MM.1S (cell line): ENCODE measurements at regions not wholly inside any gene's neighbourhood (a gene's known extent, or its start where the extent isn't known, plus 50 kb on each side); places are given as distances from the start of the nearest gene placed in this dataset.

Experiments used
- DNase-seq: peaks from one replicate; pipeline ENCODE4 v3.0.0-alpha.2; 2015
- H2AFZ ChIP-seq: fragments of 300-600 bp; sonication (generic); 2 replicates; pipeline ENCODE4 v1.6.0; 2016; ENCODE audit warnings: antibody characterized with exemption, low read length
- H3F3A ChIP-seq: fragments of 300-600 bp; sonication (generic); 2 replicates; pipeline ENCODE4 v1.6.1; 2016; ENCODE audit warnings: mild to moderate bottlenecking, antibody characterized with exemption, low read length, moderate library complexity, mixed read lengths; ENCODE audit not compliant: insufficient read depth
- H3K27ac ChIP-seq: fragments of 300-600 bp; sonication (generic); 2 replicates; pipeline ENCODE4 v1.5.1; 2016; ENCODE audit warnings: mild to moderate bottlenecking, low read length
- H3K27me3 ChIP-seq: fragments of 300-600 bp; sonication (generic); replicated peaks from 2 replicates; pipeline ENCODE4 v1.6.0; 2016; ENCODE audit warnings: low read length; ENCODE audit not compliant: insufficient read depth
- H3K36me3 ChIP-seq: fragments of 300-600 bp; sonication (generic); replicated peaks from 2 replicates; pipeline ENCODE4 v1.6.1; 2016; ENCODE audit warnings: mild to moderate bottlenecking, low read length, mixed read lengths; ENCODE audit not compliant: insufficient read depth
- H3K4me1 ChIP-seq: fragments of 300-600 bp; sonication (generic); 2 replicates; pipeline ENCODE4 v1.6.1; 2016; ENCODE audit warnings: low read length, mixed read lengths
- H3K4me2 ChIP-seq: fragments of 300-600 bp; sonication (generic); 2 replicates; pipeline ENCODE4 v1.6.0; 2016; ENCODE audit warnings: low read depth, low read length
- H3K4me3 ChIP-seq: fragments of 300-600 bp; sonication (generic); 2 replicates; pipeline ENCODE4 v1.5.1; 2016; ENCODE audit warnings: low read length, mixed read lengths
- H3K79me2 ChIP-seq: fragments of 300-600 bp; sonication (generic); 2 replicates; pipeline ENCODE4 v1.6.1; 2016; ENCODE audit warnings: mixed run types, low read length, mixed read lengths
- H3K9ac ChIP-seq: fragments of 300-600 bp; sonication (generic); 2 replicates; pipeline ENCODE4 v1.6.1; 2016; ENCODE audit warnings: low read length, mixed read lengths
- H3K9me2 ChIP-seq: fragments of 300-600 bp; sonication (generic); replicated peaks from 2 replicates; pipeline ENCODE4 v1.6.1; 2016; ENCODE audit warnings: mild to moderate bottlenecking, low read length, mixed read lengths; ENCODE audit not compliant: insufficient read depth
- H3K9me3 ChIP-seq: fragments of 300-600 bp; sonication (generic); replicated peaks from 2 replicates; pipeline ENCODE4 v1.6.1; 2016; ENCODE audit warnings: mild to moderate bottlenecking, low read length, mixed read lengths; ENCODE audit not compliant: insufficient read depth
- H4K20me1 ChIP-seq: fragments of 300-600 bp; sonication (generic); 2 replicates; pipeline ENCODE4 v1.6.1; 2016; ENCODE audit warnings: mild to moderate bottlenecking, low read length, moderate library complexity, mixed read lengths; ENCODE audit not compliant: insufficient read depth
- EZH2 ChIP-seq: fragments of 300-600 bp; sonication (generic); optimal IDR thresholded peaks from 2 replicates; pipeline ENCODE3; 2017; ENCODE audit warnings: low read depth, mild to moderate bottlenecking, antibody characterized with exemption, low read length, mixed read lengths
- EZH2phosphoT487 ChIP-seq: fragments of 300-600 bp; sonication (generic); IDR thresholded peaks from 2 replicates; pipeline ENCODE4 v1.6.1; 2018; ENCODE audit warnings: antibody characterized with exemption, low read length
- TF ChIP-seq, protein P1 (sequence below): fragments of 300-600 bp; sonication (generic); IDR thresholded peaks from 2 replicates; pipeline ENCODE4 v1.5.1; 2016; ENCODE audit warnings: antibody characterized with exemption, low read length, mixed read lengths

DNA sequence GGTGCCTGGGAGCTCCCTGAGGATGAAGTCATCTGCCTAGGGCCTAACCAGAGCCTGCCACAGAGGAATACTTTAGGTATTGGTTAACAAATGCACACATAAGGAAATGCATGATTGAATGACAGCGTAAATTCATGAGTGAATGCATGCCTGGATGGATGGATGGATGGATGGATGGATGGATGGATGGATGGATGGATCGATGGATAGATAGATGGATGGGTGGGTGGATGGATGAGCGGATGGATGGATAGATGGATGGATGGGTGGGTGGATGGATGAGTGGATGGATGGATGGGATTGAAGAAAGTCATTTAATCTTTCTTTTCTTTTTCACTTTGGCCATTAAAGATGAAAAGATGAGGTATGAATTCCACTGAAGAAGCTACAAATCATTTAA is 111.9 kb upstream of the SIRPG start:
- H3K9me3 ChIP-seq: no peaks in the 10 kb centered on the region
- H3K4me1 ChIP-seq: peaks cover 17% of the 10 kb centered on the region
- H3K27me3 ChIP-seq: no peaks in the 10 kb centered on the region
- TF ChIP-seq EZH2phosphoT487: no peak
- no peak for TF ChIP-seq EZH2
- TF ChIP-seq, protein P1, sequence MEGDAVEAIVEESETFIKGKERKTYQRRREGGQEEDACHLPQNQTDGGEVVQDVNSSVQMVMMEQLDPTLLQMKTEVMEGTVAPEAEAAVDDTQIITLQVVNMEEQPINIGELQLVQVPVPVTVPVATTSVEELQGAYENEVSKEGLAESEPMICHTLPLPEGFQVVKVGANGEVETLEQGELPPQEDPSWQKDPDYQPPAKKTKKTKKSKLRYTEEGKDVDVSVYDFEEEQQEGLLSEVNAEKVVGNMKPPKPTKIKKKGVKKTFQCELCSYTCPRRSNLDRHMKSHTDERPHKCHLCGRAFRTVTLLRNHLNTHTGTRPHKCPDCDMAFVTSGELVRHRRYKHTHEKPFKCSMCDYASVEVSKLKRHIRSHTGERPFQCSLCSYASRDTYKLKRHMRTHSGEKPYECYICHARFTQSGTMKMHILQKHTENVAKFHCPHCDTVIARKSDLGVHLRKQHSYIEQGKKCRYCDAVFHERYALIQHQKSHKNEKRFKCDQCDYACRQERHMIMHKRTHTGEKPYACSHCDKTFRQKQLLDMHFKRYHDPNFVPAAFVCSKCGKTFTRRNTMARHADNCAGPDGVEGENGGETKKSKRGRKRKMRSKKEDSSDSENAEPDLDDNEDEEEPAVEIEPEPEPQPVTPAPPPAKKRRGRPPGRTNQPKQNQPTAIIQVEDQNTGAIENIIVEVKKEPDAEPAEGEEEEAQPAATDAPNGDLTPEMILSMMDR: no peak
- no peaks in the 10 kb centered on the region for H3K9me2 ChIP-seq
- no peaks in the 10 kb centered on the region for H3K36me3 ChIP-seq
- no peak overlapping the region for H3K9ac ChIP-seq
- no peak overlapping the region for H3K4me2 ChIP-seq
- no peaks in the 10 kb centered on the region for H3K79me2 ChIP-seq
- peaks cover 10% of the 10 kb centered on the region; the same call in 1 of the 2 replicates for H3F3A ChIP-seq
- no peak overlapping the region for H3K4me3 ChIP-seq
- no peak overlapping the region for H3K27ac ChIP-seq
- H2AFZ ChIP-seq: no peak overlapping the region
- DNase-seq: no peak
- H4K20me1 ChIP-seq: no peaks in the 10 kb centered on the region

DNA sequence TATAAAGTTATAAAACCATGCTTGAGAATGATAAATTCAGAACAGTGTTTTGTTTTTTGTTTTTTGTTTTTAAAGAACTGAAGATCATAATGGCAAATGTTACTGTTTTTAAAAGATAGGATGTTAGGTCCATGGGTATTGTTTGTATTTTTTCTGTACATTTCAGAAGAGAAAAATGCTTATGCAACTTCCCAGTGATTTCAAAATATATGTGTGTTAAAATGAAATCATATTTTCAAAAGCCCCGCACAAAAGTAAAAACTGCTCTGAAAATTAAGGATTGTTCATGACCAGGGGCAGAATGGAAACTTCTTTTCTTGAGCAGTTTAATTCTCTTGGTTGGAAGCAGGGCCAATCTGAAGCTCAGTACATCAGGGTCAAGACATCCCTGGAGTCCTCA is 109.2 kb upstream of the SIRPG start:
- H4K20me1 ChIP-seq: no peaks in the 10 kb centered on the region
- TF ChIP-seq, protein P1: no peak
- TF ChIP-seq EZH2: no peak
- TF ChIP-seq EZH2phosphoT487: no peak
- no peak overlapping the region for H3K9ac ChIP-seq
- no peaks in the 10 kb centered on the region for H3K9me2 ChIP-seq
- no peak overlapping the region for H2AFZ ChIP-seq
- H3K27me3 ChIP-seq: no peaks in the 10 kb centered on the region
- H3K79me2 ChIP-seq: no peaks in the 10 kb centered on the region
- H3K4me3 ChIP-seq: no peak overlapping the region
- H3F3A ChIP-seq: peaks cover 10% of the 10 kb centered on the region; the same call in 1 of the 2 replicates
- peaks cover 23% of the 10 kb centered on the region for H3K4me1 ChIP-seq
- no peak overlapping the region for H3K4me2 ChIP-seq
- H3K27ac ChIP-seq: no peak overlapping the region
- no peaks in the 10 kb centered on the region for H3K36me3 ChIP-seq
- no peaks in the 10 kb centered on the region for H3K9me3 ChIP-seq
- DNase-seq: no peak

DNA sequence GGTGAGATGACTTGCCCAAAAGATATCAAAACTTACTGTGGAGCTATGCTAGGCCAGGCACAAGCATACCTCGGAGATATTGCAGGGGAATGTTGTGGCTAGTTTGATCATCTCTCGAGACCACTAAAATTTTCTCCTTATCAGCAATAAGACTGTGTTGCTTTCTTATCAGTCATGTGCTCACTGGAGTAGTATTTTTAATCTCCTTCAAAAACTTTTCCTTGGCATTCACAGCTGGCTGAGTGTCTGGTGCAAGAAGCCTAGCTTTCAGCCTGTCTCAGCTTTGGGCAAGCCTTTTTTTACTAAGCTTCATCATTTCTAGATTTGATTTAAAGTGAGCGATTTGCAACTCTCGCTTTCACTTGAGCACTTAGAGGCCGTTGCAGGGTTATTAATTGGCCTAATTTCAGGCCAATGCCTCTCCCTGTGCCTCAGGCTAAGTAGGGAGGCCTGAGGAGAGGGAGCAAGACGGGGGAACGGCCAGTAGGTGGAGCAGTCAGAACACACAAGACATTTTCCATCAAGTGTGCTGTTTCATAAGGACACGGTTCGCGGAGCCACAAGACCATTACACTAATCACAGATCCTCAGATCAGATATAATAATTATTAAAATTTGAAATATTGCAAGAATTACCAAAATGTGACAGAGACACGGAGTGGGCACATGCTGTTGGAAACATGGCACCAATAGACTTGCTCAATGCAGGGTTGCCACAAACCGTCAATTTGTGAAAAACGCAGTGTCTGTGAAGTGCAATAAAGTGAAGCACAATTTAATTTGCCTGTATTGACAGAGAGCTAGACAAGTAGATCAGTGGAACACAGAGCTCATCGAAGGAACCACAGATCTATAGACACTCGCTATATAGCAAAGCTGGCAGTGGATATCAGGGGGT is 106.8 kb upstream of the SIRPG start:
- Histone ChIP-seq H3K9me3 (no peaks in the 10 kb centered on the region), H3K4me2 (no peak overlapping the region), H3K4me3 (no peak overlapping the region), H4K20me1 (no peaks in the 10 kb centered on the region), H3K36me3 (no peaks in the 10 kb centered on the region), H3K9ac (no peak overlapping the region), H3K79me2 (no peaks in the 10 kb centered on the region), H3K9me2 (no peaks in the 10 kb centered on the region), H3K27me3 (no peaks in the 10 kb centered on the region), H3K4me1 (peaks cover 23% of the 10 kb centered on the region), H3F3A (peaks cover 10% of the 10 kb centered on the region; the same call in 1 of the 2 replicates), H2AFZ (no peak overlapping the region), H3K27ac (no peak overlapping the region)
- no peak for TF ChIP-seq EZH2
- TF ChIP-seq, protein P1: peak; percentile 82
- TF ChIP-seq EZH2phosphoT487: no peak
- DNase-seq: peak; percentile 81
